ENCODE measurements at regions not wholly inside any gene's neighbourhood (a gene's known extent, or its start where the extent isn't known, plus 50 kb on each side); places are given as distances from the start of the nearest gene placed in this dataset.

- H3K9me2 ChIP-seq (ENCODE audit: insufficient read depth, low read length), result no peaks in the 10 kb centered on the region
- no peak overlapping the region for H3K27ac ChIP-seq (ENCODE audit: low read depth, low read length, poor library complexity, severe bottlenecking)
- POLR2A ChIA-PET, result no interaction called here
- no peaks in the 10 kb centered on the region for H4K20me1 ChIP-seq (ENCODE audit: insufficient read depth, low read length)
- BruUV-seq (replicated peaks), result no TSS peak
- H3K36me3 ChIP-seq (ENCODE audit: insufficient read depth, low read length), result no peaks in the 10 kb centered on the region
- H3K9me3 ChIP-seq (ENCODE audit: low read length), result no peaks in the 10 kb centered on the region
- DNase-seq (ENCODE audit: low spot score), result no peak
- no peak overlapping the region for H3K4me2 ChIP-seq (ENCODE audit: low read length)
- no peak overlapping the region for H2AFZ ChIP-seq (ENCODE audit: low read length)
- H3K79me2 ChIP-seq (ENCODE audit: insufficient read depth, low read depth, low read length), result no peaks in the 10 kb centered on the region
- CTCF ChIA-PET (ENCODE audit: unreplicated experiment), result no interaction called here
- intact Hi-C loops (cut with micrococcal nuclease; ENCODE audit: unreplicated experiment), result no loop called here
- TF ChIP-seq CTCF (conservative IDR thresholded peaks at IDR 0.05; ENCODE audit: low read length) (no peak), EZH2phosphoT487 (IDR thresholded peaks at IDR 0.05; ENCODE audit: borderline replicate concordance, low read depth, low read length) (no peak)
- H3K4me3 ChIP-seq (ENCODE audit: low read depth, low read length, poor library complexity, severe bottlenecking), result no peak overlapping the region
- no peaks in the 10 kb centered on the region for H3K4me1 ChIP-seq (ENCODE audit: insufficient read depth, low read length, poor library complexity, severe bottlenecking)
Measured at GRCh38 chr2:192438239-192438638, 243.5 kb upstream of the TMEFF2 start.

GRCh38 chr2:192437653-192438052 lies 242.9 kb upstream of the TMEFF2 start:
- no peaks in the 10 kb centered on the region for H3K9me3 ChIP-seq (ENCODE audit: low read length)
- no TSS peak for BruUV-seq (replicated peaks)
- no peak for DNase-seq (ENCODE audit: low spot score)
- no peaks in the 10 kb centered on the region for H3K9me2 ChIP-seq (ENCODE audit: insufficient read depth, low read length)
- H4K20me1 ChIP-seq (ENCODE audit: insufficient read depth, low read length), result no peaks in the 10 kb centered on the region
- H3K4me3 ChIP-seq (ENCODE audit: low read depth, low read length, poor library complexity, severe bottlenecking), result no peak overlapping the region
- CTCF ChIA-PET (ENCODE audit: unreplicated experiment), result no interaction called here
- H3K79me2 ChIP-seq (ENCODE audit: insufficient read depth, low read depth, low read length), result no peaks in the 10 kb centered on the region
- H3K4me2 ChIP-seq (ENCODE audit: low read length), result no peak overlapping the region
- H3K36me3 ChIP-seq (ENCODE audit: insufficient read depth, low read length), result no peaks in the 10 kb centered on the region
- no peak overlapping the region for H2AFZ ChIP-seq (ENCODE audit: low read length)
- POLR2A ChIA-PET, result no interaction called here
- no peaks in the 10 kb centered on the region for H3K4me1 ChIP-seq (ENCODE audit: insufficient read depth, low read length, poor library complexity, severe bottlenecking)
- TF ChIP-seq EZH2phosphoT487 (IDR thresholded peaks at IDR 0.05; ENCODE audit: borderline replicate concordance, low read depth, low read length) (no peak), CTCF (conservative IDR thresholded peaks at IDR 0.05; ENCODE audit: low read length) (no peak)
- intact Hi-C loops (cut with micrococcal nuclease; ENCODE audit: unreplicated experiment), result no loop called here
- no peak overlapping the region for H3K27ac ChIP-seq (ENCODE audit: low read depth, low read length, poor library complexity, severe bottlenecking)

DNA sequence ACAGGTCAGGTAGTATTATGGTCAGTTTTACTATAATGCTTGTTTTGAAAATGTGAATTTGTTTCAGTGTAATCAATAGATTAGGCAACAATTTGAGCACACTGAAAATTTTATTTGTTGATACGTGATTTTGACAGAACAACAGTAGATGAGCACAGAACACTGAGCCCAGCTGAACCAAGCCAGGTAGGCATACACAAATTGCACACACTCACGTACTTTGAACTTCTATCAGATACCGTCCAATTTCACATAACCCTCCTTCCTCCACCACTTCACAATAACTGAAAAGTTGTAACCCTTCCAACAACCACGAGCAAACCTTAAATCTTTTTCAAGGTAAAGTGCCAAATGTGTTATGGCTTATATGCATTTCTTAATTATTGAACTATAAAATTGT lies 229.5 kb upstream of the TMEFF2 start:
- intact Hi-C loops (cut with micrococcal nuclease; ENCODE audit: unreplicated experiment), result no loop called here
- BruUV-seq (replicated peaks), result no TSS peak
- DNase-seq (ENCODE audit: low spot score), result no peak
- H3K9me3 ChIP-seq (ENCODE audit: low read length), result no peaks in the 10 kb centered on the region
- no peaks in the 10 kb centered on the region for H3K4me1 ChIP-seq (ENCODE audit: insufficient read depth, low read length, poor library complexity, severe bottlenecking)
- H3K9me2 ChIP-seq (ENCODE audit: insufficient read depth, low read length), result no peaks in the 10 kb centered on the region
- no peaks in the 10 kb centered on the region for H4K20me1 ChIP-seq (ENCODE audit: insufficient read depth, low read length)
- ChIA-PET POLR2A (no interaction called here), CTCF (ENCODE audit: unreplicated experiment) (no interaction called here)
- H3K79me2 ChIP-seq (ENCODE audit: insufficient read depth, low read depth, low read length), result no peaks in the 10 kb centered on the region
- no peak overlapping the region for H2AFZ ChIP-seq (ENCODE audit: low read length)
- TF ChIP-seq EZH2phosphoT487 (IDR thresholded peaks at IDR 0.05; ENCODE audit: borderline replicate concordance, low read depth, low read length) (no peak), CTCF (conservative IDR thresholded peaks at IDR 0.05; ENCODE audit: low read length) (no peak)
- H3K4me3 ChIP-seq (ENCODE audit: low read depth, low read length, poor library complexity, severe bottlenecking), result no peak overlapping the region
- H3K27ac ChIP-seq (ENCODE audit: low read depth, low read length, poor library complexity, severe bottlenecking), result no peak overlapping the region
- H3K4me2 ChIP-seq (ENCODE audit: low read length), result no peak overlapping the region
- H3K36me3 ChIP-seq (ENCODE audit: insufficient read depth, low read length), result no peaks in the 10 kb centered on the region
